HCT116 (cell line): ENCODE measurements at regions not wholly inside any gene's neighbourhood (a gene's known extent, or its start where the extent isn't known, plus 50 kb on each side); places are given as distances from the start of the nearest gene placed in this dataset.

Source experiments
- ATAC-seq: fragments of 200-7000 bp; cut with Tn5 transposase; 2 replicates; pipeline ENCODE4 v1.9.1; 2020; ENCODE audit warnings: mild to moderate bottlenecking, moderate library complexity
- BruUV-seq: library from RNA; stranded (reverse); fragments of 400-500 nt; replicated peaks from 2 replicates; lab custom pipeline; 2021; lab: Mats Ljungman, UMichigan
- CTCF ChIA-PET: fragments of 300-600 bp; sonication (Branson Sonifier 250); formaldehyde crosslinking; loops from one replicate; lab custom pipeline; 2021; ENCODE audit warnings: antibody characterized with exemption; lab: Charles Lee
- POLR2A ChIA-PET: fragments of 300-600, 350-600 bp; sonication (Branson Sonifier 250); formaldehyde crosslinking; loops from one replicate; lab custom pipeline; 2021; ENCODE audit warnings: antibody characterized with exemption; lab: Charles Lee
- RAD21 ChIA-PET, 2 experiments: fragments of 300-600 bp; sonication (Branson Sonifier 250); formaldehyde crosslinking; loops; one replicate each; lab custom pipeline; 2023; ENCODE audit warnings: low total read pairs in 2 of 2; ENCODE audit not compliant: uncharacterized antibody in 2 of 2, unreplicated experiment in 2 of 2, low non-redundant PET in 1 of 2; lab: Charles Lee
- DNase-seq: peaks from one replicate; pipeline ENCODE4 v3.0.0-alpha.2; 2010; ENCODE audit warnings: low read depth, low spot score
- H2AFZ ChIP-seq: fragments of 200-600 bp; shearing (Covaris generic), sonication (generic); 2 replicates; pipeline ENCODE4 v1.6.1; 2017; ENCODE audit warnings: low read depth, mixed run types, mixed read lengths, antibody characterized with exemption, low read length; ENCODE audit not compliant: poor library complexity, severe bottlenecking
- H3K27ac ChIP-seq: 2 replicates; pipeline ENCODE4 v1.5.1; 2012; ENCODE audit warnings: low read depth, low read length
- H3K27me3 ChIP-seq: fragments of 200-600 bp; sonication (generic); 2 replicates; pipeline ENCODE4 v1.6.1; 2016; ENCODE audit warnings: mixed run types, low read length, mixed read lengths; ENCODE audit not compliant: insufficient read depth
- H3K36me3 ChIP-seq, 2 experiments: fragments of 200-500 bp in 1 of 2; fragments of 200-600 bp in 1 of 2; sonication (Bioruptor generic) in 1 of 2; sonication (generic) in 1 of 2; 2 replicates each; pipeline versions ENCODE4 v1.5.1 to v1.6.1; 2014 to 2016; ENCODE audit warnings: low read length in 2 of 2, inconsistent platforms in 1 of 2, mixed read lengths in 1 of 2, mixed run types in 1 of 2; ENCODE audit not compliant: insufficient read depth in 2 of 2, control insufficient read depth in 1 of 2
- H3K4me1 ChIP-seq, 2 experiments: fragments of 200-600 bp in 1 of 2; sonication (generic) in 1 of 2; 2 replicates each; pipeline versions ENCODE4 v1.5.1 to v1.6.1; 2012 to 2017; ENCODE audit warnings: low read length in 2 of 2, inconsistent platforms in 1 of 2, mild to moderate bottlenecking in 1 of 2, mixed read lengths in 1 of 2, mixed run types in 1 of 2, moderate library complexity in 1 of 2; ENCODE audit not compliant: insufficient read depth in 2 of 2, control insufficient read depth in 1 of 2
- H3K4me2 ChIP-seq: fragments of 200-600 bp; sonication (generic); 2 replicates; pipeline ENCODE4 v1.6.1; 2017; ENCODE audit warnings: mixed run types, low read length, mixed read lengths
- H3K4me3 ChIP-seq, 2 experiments: fragments of 200-600 bp in 1 of 2; sonication (generic) in 1 of 2; replicated peaks in 1 of 2; 2 replicates each; pipeline ENCODE4 v1.5.1; 2011 to 2016; ENCODE audit warnings: low read length in 2 of 2, control low read depth in 1 of 2, low read depth in 1 of 2, mild to moderate bottlenecking in 1 of 2, mixed read lengths in 1 of 2, mixed run types in 1 of 2
- H3K79me2 ChIP-seq: fragments of 200-600 bp; sonication (generic); 2 replicates; pipeline ENCODE4 v1.6.1; 2017; ENCODE audit warnings: mild to moderate bottlenecking, mixed run types, low read length, moderate library complexity, mixed read lengths; ENCODE audit not compliant: insufficient read depth
- H3K9ac ChIP-seq: fragments of 200-600 bp; sonication (generic); 2 replicates; pipeline ENCODE4 v1.6.1; 2016; ENCODE audit warnings: low read length, mixed read lengths
- H3K9me2 ChIP-seq: fragments of 200-600 bp; sonication (generic), shearing (Covaris generic); 2 replicates; pipeline ENCODE4 v1.6.1; 2017; ENCODE audit warnings: mixed run types, mild to moderate bottlenecking, moderate library complexity; ENCODE audit not compliant: insufficient read depth
- H3K9me3 ChIP-seq, 2 experiments: fragments of 200-500 bp in 1 of 2; fragments of 200-600 bp in 1 of 2; sonication (Bioruptor generic) in 1 of 2; sonication (generic) in 1 of 2; 2 replicates each; pipeline ENCODE4 v1.6.1; 2014 to 2017; ENCODE audit warnings: low read length in 2 of 2, mixed read lengths in 2 of 2, inconsistent platforms in 1 of 2, low read depth in 1 of 2, mild to moderate bottlenecking in 1 of 2, mixed run types in 1 of 2, moderate library complexity in 1 of 2; ENCODE audit not compliant: control insufficient read depth in 1 of 2, insufficient read depth in 1 of 2
- H4K20me1 ChIP-seq: fragments of 200-600 bp; sonication (generic), shearing (Covaris generic); 2 replicates; pipeline ENCODE4 v1.6.1; 2017; ENCODE audit warnings: mixed run types, mild to moderate bottlenecking, moderate library complexity; ENCODE audit not compliant: insufficient read depth
- EGR1 ChIP-seq: IDR thresholded peaks from 2 replicates; pipeline ENCODE4 v1.6.1; 2012; ENCODE audit warnings: low read depth
- POLR2AphosphoS5 ChIP-seq: IDR thresholded peaks from 2 replicates; pipeline ENCODE4 v1.6.1; 2011; ENCODE audit warnings: mild to moderate bottlenecking, low read depth, low read length, moderate library complexity
- SP1 ChIP-seq: IDR thresholded peaks from 2 replicates; pipeline ENCODE4 v1.6.1; 2012; ENCODE audit warnings: low read depth
- ZFX ChIP-seq: fragments of 450-650 bp; IDR thresholded peaks from 2 replicates; pipeline ENCODE4 v1.6.1; 2017
- ZNF274 ChIP-seq: fragments of 200-500 bp; sonication (Bioruptor generic); IDR thresholded peaks from 2 replicates; pipeline ENCODE4 v1.6.1; 2014; ENCODE audit warnings: mild to moderate bottlenecking, low read depth, low read length, inconsistent platforms
- intact Hi-C: fragments of 100-400 bp; cut with micrococcal nuclease; formaldehyde crosslinking; loops from 2 replicates; pipeline ENCODE4 v1.10.0; 2022
- TF ChIP-seq, protein P1 (sequence below): IDR thresholded peaks from 2 replicates; pipeline ENCODE4 v1.6.1; 2012; ENCODE audit warnings: low read depth

DNA sequence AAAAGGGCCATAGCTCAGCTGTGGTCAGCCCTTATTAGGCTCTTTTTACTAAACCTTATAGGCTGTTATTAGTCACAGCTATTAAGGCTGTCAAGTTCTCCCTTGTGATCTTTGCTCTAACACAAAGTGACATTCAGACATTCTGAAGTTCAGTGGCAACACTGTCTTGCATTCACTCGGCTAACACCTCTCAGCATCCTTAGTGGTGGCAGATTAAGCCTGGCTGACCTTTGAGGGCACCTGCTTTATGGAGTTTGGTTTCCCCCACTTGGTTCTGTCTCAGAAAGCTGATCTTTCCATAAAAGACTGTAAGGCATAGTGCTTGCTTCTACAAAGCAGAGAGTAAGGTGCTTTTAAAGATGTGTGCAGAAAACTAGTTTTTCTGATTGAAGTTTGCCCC, 677.4 kb upstream of the TMEM132C start:
- TF ChIP-seq SP1 (no peak), EGR1 (no peak), POLR2AphosphoS5 (no peak), ZNF274 (no peak)
- TF ChIP-seq, protein P1, sequence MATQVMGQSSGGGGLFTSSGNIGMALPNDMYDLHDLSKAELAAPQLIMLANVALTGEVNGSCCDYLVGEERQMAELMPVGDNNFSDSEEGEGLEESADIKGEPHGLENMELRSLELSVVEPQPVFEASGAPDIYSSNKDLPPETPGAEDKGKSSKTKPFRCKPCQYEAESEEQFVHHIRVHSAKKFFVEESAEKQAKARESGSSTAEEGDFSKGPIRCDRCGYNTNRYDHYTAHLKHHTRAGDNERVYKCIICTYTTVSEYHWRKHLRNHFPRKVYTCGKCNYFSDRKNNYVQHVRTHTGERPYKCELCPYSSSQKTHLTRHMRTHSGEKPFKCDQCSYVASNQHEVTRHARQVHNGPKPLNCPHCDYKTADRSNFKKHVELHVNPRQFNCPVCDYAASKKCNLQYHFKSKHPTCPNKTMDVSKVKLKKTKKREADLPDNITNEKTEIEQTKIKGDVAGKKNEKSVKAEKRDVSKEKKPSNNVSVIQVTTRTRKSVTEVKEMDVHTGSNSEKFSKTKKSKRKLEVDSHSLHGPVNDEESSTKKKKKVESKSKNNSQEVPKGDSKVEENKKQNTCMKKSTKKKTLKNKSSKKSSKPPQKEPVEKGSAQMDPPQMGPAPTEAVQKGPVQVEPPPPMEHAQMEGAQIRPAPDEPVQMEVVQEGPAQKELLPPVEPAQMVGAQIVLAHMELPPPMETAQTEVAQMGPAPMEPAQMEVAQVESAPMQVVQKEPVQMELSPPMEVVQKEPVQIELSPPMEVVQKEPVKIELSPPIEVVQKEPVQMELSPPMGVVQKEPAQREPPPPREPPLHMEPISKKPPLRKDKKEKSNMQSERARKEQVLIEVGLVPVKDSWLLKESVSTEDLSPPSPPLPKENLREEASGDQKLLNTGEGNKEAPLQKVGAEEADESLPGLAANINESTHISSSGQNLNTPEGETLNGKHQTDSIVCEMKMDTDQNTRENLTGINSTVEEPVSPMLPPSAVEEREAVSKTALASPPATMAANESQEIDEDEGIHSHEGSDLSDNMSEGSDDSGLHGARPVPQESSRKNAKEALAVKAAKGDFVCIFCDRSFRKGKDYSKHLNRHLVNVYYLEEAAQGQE: no peak
- Histone ChIP-seq H3K27me3 (no peaks in the 10 kb centered on the region), H3K36me3 (no peaks in the 10 kb centered on the region), H3K79me2 (no peaks in the 10 kb centered on the region), H2AFZ (no peak overlapping the region), H3K9ac (no peak overlapping the region), H3K4me1 (no peaks in the 10 kb centered on the region), H3K9me2 (no peaks in the 10 kb centered on the region), H3K4me3 (no peak overlapping the region), H3K27ac (no peak overlapping the region), H3K4me2 (no peak overlapping the region), H3K9me3 (no peaks in the 10 kb centered on the region; a peak in 2 of 4 replicates), H4K20me1 (no peaks in the 10 kb centered on the region)
- RAD21 ChIA-PET: no interaction called here
- DNase-seq (no peak), ATAC-seq (no peak)
- BruUV-seq: no TSS peak
- POLR2A ChIA-PET: no interaction called here
- CTCF ChIA-PET: no interaction called here
- intact Hi-C loops: no loop called here

DNA sequence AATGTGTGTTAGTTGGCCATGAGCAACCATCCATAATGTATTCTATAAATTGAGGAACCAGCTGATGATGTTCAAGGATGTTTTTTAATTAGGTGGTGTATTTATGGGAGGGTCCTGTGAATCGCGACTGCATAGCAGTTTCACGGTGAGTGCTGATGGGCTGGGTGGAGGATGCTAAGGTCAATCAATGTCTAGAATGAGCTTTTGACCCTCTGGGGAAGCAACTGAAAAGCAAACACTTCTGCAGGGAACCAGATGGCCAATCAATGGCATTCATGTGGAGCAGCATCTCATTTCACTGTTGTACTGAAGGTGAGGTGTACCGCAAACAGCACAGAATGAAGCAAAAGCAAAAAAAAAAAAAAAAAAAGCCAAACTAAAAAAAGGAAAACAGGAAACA, 676.1 kb upstream of the TMEM132C start:
- Histone ChIP-seq H3K27ac (no peak overlapping the region), H3K9ac (no peak overlapping the region), H3K9me3 (no peaks in the 10 kb centered on the region; a peak in 2 of 4 replicates), H3K4me3 (no peak overlapping the region), H3K36me3 (no peaks in the 10 kb centered on the region), H3K4me2 (no peak overlapping the region), H3K79me2 (no peaks in the 10 kb centered on the region), H4K20me1 (no peaks in the 10 kb centered on the region), H3K27me3 (no peaks in the 10 kb centered on the region), H2AFZ (no peak overlapping the region), H3K9me2 (no peaks in the 10 kb centered on the region), H3K4me1 (no peaks in the 10 kb centered on the region)
- no peak for TF ChIP-seq ZFX
- TF ChIP-seq SP1: no peak
- ChIA-PET POLR2A (no interaction called here), RAD21 (no interaction called here), CTCF (no interaction called here)
- DNase-seq (no peak), ATAC-seq (no peak)
- intact Hi-C loops: no loop called here
- no TSS peak for BruUV-seq
